Thyroid gland (tissue), 4 donors: ENCODE measurements at regions not wholly inside any gene's neighbourhood (a gene's known extent, or its start where the extent isn't known, plus 50 kb on each side); places are given as distances from the start of the nearest gene placed in this dataset.

Experiments
- POLR2A ChIP-seq, 2 donors: fragments of 450-650 bp; IDR thresholded peaks; one replicate each; pipeline ENCODE4 v1.6.1; 2017; ENCODE audit warnings: antibody characterized with exemption in 2 of 2, mild to moderate bottlenecking in 2 of 2, moderate library complexity in 1 of 2
- TF ChIP-seq, protein P1 (sequence below), 6 experiments: fragments of 200-600 bp in 3 of 6; fragments of 450-650 bp in 3 of 6; sonication (generic) in 3 of 6; IDR thresholded peaks; one replicate each; pipeline ENCODE4 v1.5.1; 2016 to 2019; ENCODE audit warnings: antibody characterized with exemption in 6 of 6, mild to moderate bottlenecking in 2 of 6, inconsistent platforms in 1 of 6, moderate library complexity in 1 of 6

DNA sequence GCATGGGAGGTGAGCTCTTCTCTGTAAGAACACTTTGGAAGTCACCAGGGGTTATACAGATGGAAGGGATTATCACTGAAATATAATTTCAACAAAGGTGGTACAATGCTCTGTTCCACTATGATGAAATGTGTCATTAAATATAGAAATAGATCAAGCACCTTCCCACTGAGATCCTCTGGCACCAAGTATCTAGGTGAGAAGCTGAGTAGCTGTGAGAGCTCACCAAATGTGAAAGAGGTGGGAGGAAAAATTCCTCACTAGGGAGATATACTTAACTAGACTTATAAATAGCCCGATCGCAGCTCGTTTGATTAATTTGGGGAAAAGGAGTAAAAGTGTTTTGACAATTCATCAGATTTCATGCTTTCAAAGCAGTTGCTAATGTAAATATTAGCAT, 247.6 kb downstream of the SMAD2 start:
- TF ChIP-seq, protein P1, sequence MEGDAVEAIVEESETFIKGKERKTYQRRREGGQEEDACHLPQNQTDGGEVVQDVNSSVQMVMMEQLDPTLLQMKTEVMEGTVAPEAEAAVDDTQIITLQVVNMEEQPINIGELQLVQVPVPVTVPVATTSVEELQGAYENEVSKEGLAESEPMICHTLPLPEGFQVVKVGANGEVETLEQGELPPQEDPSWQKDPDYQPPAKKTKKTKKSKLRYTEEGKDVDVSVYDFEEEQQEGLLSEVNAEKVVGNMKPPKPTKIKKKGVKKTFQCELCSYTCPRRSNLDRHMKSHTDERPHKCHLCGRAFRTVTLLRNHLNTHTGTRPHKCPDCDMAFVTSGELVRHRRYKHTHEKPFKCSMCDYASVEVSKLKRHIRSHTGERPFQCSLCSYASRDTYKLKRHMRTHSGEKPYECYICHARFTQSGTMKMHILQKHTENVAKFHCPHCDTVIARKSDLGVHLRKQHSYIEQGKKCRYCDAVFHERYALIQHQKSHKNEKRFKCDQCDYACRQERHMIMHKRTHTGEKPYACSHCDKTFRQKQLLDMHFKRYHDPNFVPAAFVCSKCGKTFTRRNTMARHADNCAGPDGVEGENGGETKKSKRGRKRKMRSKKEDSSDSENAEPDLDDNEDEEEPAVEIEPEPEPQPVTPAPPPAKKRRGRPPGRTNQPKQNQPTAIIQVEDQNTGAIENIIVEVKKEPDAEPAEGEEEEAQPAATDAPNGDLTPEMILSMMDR (IDR thresholded peaks at IDR 0.05): no peak
- no peak for TF ChIP-seq POLR2A (IDR thresholded peaks at IDR 0.05)
